ENCODE measurements at regions not wholly inside any gene's neighbourhood (a gene's known extent, or its start where the extent isn't known, plus 50 kb on each side); places are given as distances from the start of the nearest gene placed in this dataset.

GRCh38 chr13:34654647-34655046, 287.4 kb upstream of the NBEA start:
- DNase-seq, result no peak

- DNase-seq, result no peak
These were observed 286.5 kb upstream of the NBEA start for GRCh38 chr13:34655554-34655953.

- no peak for DNase-seq
These were observed 284.4 kb upstream of the NBEA start for GRCh38 chr13:34657716-34658115.

- DNase-seq, result no peak
These were observed 274.5 kb upstream of the NBEA start for GRCh38 chr13:34667286-34668218.

GRCh38 chr13:34671137-34671536, 270.9 kb upstream of the NBEA start:
- DNase-seq, result no peak

- no peak for DNase-seq
These were observed 269.4 kb upstream of the NBEA start for GRCh38 chr13:34672631-34673030.

GRCh38 chr13:34675626-34676025, 266.4 kb upstream of the NBEA start:
- no peak for DNase-seq

- no peak for DNase-seq
These were observed 263.9 kb upstream of the NBEA start for GRCh38 chr13:34678154-34678553.

- DNase-seq, result no peak
These were observed 260.6 kb upstream of the NBEA start for GRCh38 chr13:34681405-34681955.

- no peak for DNase-seq
These were observed 247.0 kb upstream of the NBEA start for GRCh38 chr13:34695063-34695462.

- no peak for DNase-seq
These were observed 245.8 kb upstream of the NBEA start for GRCh38 chr13:34696296-34696695.

GRCh38 chr13:34696741-34697140, 245.3 kb upstream of the NBEA start:
- DNase-seq, result no peak

- no peak for DNase-seq
These were observed 243.1 kb upstream of the NBEA start for GRCh38 chr13:34698945-34699344.

GRCh38 chr13:34700155-34700554, 241.9 kb upstream of the NBEA start:
- no peak for DNase-seq

GRCh38 chr13:34701919-34702318, 240.2 kb upstream of the NBEA start:
- DNase-seq, result no peak

- no peak for DNase-seq
These were observed 233.3 kb upstream of the NBEA start for GRCh38 chr13:34708566-34709313.

- no peak for DNase-seq
These were observed 222.8 kb upstream of the NBEA start for GRCh38 chr13:34719060-34719875.

GRCh38 chr13:34720618-34721017, 221.5 kb upstream of the NBEA start:
- DNase-seq, result no peak

- DNase-seq, result peak; percentile 59
These were observed 220.2 kb upstream of the NBEA start for GRCh38 chr13:34721631-34722595.

GRCh38 chr13:34722922-34723321, 219.1 kb upstream of the NBEA start:
- no peak for DNase-seq

- DNase-seq, result no peak
These were observed 211.1 kb upstream of the NBEA start for GRCh38 chr13:34730961-34731360.

GRCh38 chr13:34731486-34731885, 210.6 kb upstream of the NBEA start:
- DNase-seq, result no peak

Measured in NCI-H526 treated with DMSO at 0.1 percent for 48 hours (cell line).